ENCODE measurements at regions not wholly inside any gene's neighbourhood (a gene's known extent, or its start where the extent isn't known, plus 50 kb on each side); places are given as distances from the start of the nearest gene placed in this dataset.

DNA sequence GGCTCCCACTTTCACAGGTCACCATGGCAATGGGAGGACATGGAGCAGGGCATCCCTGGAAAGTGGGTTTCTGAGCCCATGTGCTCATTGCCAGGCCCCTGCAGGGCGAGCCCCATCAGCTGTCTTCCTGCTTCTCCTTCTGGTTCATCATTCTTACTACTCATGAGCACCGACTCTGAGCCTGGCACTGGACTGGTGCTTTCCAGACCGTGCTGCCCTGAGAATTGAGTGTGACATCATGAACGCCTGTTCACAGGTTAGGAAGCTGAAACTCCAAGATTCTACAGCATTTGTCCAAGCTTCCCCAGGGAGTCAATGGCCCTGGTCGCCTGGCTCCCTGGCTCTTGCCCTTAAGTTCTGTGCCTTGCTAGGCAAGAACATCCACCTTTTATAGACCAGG, 210.4 kb upstream of the ZNF536 start:
- ChIA-PET CTCF (no interaction called here), RAD21 (ENCODE audit: low non-redundant PET in 1 of 2, low total read pairs in 2 of 2, uncharacterized antibody in 2 of 2, unreplicated experiment in 2 of 2) (no interaction called here), POLR2A (no interaction called here)
- Histone ChIP-seq H3K4me1 (ENCODE audit: control insufficient read depth in 1 of 2, insufficient read depth in 2 of 2, low read length in 2 of 2) (no peaks in the 10 kb centered on the region), H4K20me1 (ENCODE audit: insufficient read depth) (no peaks in the 10 kb centered on the region), H3K36me3 (ENCODE audit: control insufficient read depth in 1 of 2, insufficient read depth in 2 of 2, low read length in 2 of 2) (no peaks in the 10 kb centered on the region), H3K27me3 (ENCODE audit: insufficient read depth, low read length) (peaks cover 35% of the 10 kb centered on the region; the same call in 1 of the 2 replicates), H3K9me3 (ENCODE audit: control insufficient read depth in 1 of 2, insufficient read depth in 1 of 2, low read depth in 1 of 2, low read length in 2 of 2) (no peaks in the 10 kb centered on the region), H3K79me2 (ENCODE audit: insufficient read depth, low read length) (no peaks in the 10 kb centered on the region), H3K9me2 (ENCODE audit: insufficient read depth) (no peaks in the 10 kb centered on the region), H3K9ac (ENCODE audit: low read length) (no peak overlapping the region), H3K4me2 (ENCODE audit: low read length) (no peak overlapping the region), H3K27ac (ENCODE audit: low read depth, low read length) (no peak overlapping the region), H2AFZ (ENCODE audit: low read depth, low read length, poor library complexity, severe bottlenecking) (no peak overlapping the region), H3K4me3 (replicated peaks in 1 of 2; ENCODE audit: low read depth in 1 of 2, low read length in 2 of 2) (no peak overlapping the region)
- no peak for ATAC-seq
- no peak for DNase-seq (ENCODE audit: low read depth, low spot score)
- no TSS peak for BruUV-seq (replicated peaks)
- no peak for TF ChIP-seq EGR1 (IDR thresholded peaks at IDR 0.05; ENCODE audit: low read depth)
- no peak for TF ChIP-seq ELF1 (IDR thresholded peaks at IDR 0.05; ENCODE audit: borderline replicate concordance, low read depth)
- no peak for TF ChIP-seq SP1 (IDR thresholded peaks at IDR 0.05; ENCODE audit: low read depth)
- no peak for TF ChIP-seq YY1 (IDR thresholded peaks at IDR 0.05; ENCODE audit: extremely low read depth, insufficient replicate concordance, low read depth, low read length)
- TF ChIP-seq CBX3 (IDR thresholded peaks at IDR 0.05; ENCODE audit: low read depth), result no peak
- TF ChIP-seq SRF (IDR thresholded peaks at IDR 0.05; ENCODE audit: low read depth), result no peak
- no peak for TF ChIP-seq EZH2phosphoT487 (IDR thresholded peaks at IDR 0.05; ENCODE audit: borderline replicate concordance)
- TF ChIP-seq, protein P1, sequence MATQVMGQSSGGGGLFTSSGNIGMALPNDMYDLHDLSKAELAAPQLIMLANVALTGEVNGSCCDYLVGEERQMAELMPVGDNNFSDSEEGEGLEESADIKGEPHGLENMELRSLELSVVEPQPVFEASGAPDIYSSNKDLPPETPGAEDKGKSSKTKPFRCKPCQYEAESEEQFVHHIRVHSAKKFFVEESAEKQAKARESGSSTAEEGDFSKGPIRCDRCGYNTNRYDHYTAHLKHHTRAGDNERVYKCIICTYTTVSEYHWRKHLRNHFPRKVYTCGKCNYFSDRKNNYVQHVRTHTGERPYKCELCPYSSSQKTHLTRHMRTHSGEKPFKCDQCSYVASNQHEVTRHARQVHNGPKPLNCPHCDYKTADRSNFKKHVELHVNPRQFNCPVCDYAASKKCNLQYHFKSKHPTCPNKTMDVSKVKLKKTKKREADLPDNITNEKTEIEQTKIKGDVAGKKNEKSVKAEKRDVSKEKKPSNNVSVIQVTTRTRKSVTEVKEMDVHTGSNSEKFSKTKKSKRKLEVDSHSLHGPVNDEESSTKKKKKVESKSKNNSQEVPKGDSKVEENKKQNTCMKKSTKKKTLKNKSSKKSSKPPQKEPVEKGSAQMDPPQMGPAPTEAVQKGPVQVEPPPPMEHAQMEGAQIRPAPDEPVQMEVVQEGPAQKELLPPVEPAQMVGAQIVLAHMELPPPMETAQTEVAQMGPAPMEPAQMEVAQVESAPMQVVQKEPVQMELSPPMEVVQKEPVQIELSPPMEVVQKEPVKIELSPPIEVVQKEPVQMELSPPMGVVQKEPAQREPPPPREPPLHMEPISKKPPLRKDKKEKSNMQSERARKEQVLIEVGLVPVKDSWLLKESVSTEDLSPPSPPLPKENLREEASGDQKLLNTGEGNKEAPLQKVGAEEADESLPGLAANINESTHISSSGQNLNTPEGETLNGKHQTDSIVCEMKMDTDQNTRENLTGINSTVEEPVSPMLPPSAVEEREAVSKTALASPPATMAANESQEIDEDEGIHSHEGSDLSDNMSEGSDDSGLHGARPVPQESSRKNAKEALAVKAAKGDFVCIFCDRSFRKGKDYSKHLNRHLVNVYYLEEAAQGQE (IDR thresholded peaks at IDR 0.05; ENCODE audit: low read depth), result no peak
- no peak for TF ChIP-seq POLR2AphosphoS5 (IDR thresholded peaks at IDR 0.05; ENCODE audit: low read depth, low read length)
- TF ChIP-seq, protein P2, sequence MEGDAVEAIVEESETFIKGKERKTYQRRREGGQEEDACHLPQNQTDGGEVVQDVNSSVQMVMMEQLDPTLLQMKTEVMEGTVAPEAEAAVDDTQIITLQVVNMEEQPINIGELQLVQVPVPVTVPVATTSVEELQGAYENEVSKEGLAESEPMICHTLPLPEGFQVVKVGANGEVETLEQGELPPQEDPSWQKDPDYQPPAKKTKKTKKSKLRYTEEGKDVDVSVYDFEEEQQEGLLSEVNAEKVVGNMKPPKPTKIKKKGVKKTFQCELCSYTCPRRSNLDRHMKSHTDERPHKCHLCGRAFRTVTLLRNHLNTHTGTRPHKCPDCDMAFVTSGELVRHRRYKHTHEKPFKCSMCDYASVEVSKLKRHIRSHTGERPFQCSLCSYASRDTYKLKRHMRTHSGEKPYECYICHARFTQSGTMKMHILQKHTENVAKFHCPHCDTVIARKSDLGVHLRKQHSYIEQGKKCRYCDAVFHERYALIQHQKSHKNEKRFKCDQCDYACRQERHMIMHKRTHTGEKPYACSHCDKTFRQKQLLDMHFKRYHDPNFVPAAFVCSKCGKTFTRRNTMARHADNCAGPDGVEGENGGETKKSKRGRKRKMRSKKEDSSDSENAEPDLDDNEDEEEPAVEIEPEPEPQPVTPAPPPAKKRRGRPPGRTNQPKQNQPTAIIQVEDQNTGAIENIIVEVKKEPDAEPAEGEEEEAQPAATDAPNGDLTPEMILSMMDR (IDR thresholded peaks at IDR 0.05 in 2 of 3, conservative IDR thresholded peaks at IDR 0.05 in 1 of 3; ENCODE audit: borderline replicate concordance in 1 of 3, insufficient read depth in 1 of 3, low read depth in 2 of 3, low read length in 2 of 3), result no peak
- TF ChIP-seq FOSL1 (IDR thresholded peaks at IDR 0.05; ENCODE audit: low read depth), result no peak
- TF ChIP-seq, protein P3, sequence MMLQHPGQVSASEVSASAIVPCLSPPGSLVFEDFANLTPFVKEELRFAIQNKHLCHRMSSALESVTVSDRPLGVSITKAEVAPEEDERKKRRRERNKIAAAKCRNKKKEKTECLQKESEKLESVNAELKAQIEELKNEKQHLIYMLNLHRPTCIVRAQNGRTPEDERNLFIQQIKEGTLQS (IDR thresholded peaks at IDR 0.05), result no peak
- TF ChIP-seq ZNF274 (IDR thresholded peaks at IDR 0.05; ENCODE audit: low read depth, low read length), result no peak
- no peak for TF ChIP-seq CEBPB (IDR thresholded peaks at IDR 0.05; ENCODE audit: low read depth)
- intact Hi-C loops (cut with micrococcal nuclease), result no loop called here
